Esophagus squamous epithelium (tissue), 4 donors: ENCODE measurements at regions not wholly inside any gene's neighbourhood (a gene's known extent, or its start where the extent isn't known, plus 50 kb on each side); places are given as distances from the start of the nearest gene placed in this dataset.

ENCODE experiments used
- POLR2A ChIP-seq, 4 donors: fragments of 450-650 bp; IDR thresholded peaks; one replicate each; pipeline ENCODE4 v1.6.1; 2017; ENCODE audit warnings: antibody characterized with exemption in 4 of 4, mild to moderate bottlenecking in 4 of 4, moderate library complexity in 3 of 4
- TF ChIP-seq, protein P1 (sequence below), 6 experiments: fragments of 450-650 bp in 4 of 6; fragments of 200-600 bp in 2 of 6; sonication (generic) in 2 of 6; IDR thresholded peaks; one replicate each; pipeline ENCODE4 v1.5.1; 2016 to 2019; ENCODE audit warnings: antibody characterized with exemption in 6 of 6, mild to moderate bottlenecking in 4 of 6, moderate library complexity in 4 of 6

DNA sequence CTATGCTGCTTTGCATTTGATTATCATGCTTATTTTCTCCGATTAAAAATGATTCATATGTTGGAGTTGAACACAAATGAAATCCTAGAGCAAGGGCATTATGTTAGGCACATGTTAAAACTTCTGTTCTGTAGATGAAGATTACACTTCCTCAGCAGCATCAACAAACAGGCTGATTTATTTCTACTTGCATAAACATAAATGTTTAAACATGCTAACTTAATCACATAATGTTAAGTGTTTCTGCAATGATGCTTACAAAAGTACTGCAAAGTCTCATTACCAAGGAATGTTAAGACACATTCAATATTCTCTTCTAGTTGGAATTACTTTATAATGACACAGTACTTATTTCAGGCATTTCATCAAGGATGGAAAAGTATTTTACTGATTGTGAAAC is 770.8 kb downstream of the ANKRD7 start:
- TF ChIP-seq, protein P1, sequence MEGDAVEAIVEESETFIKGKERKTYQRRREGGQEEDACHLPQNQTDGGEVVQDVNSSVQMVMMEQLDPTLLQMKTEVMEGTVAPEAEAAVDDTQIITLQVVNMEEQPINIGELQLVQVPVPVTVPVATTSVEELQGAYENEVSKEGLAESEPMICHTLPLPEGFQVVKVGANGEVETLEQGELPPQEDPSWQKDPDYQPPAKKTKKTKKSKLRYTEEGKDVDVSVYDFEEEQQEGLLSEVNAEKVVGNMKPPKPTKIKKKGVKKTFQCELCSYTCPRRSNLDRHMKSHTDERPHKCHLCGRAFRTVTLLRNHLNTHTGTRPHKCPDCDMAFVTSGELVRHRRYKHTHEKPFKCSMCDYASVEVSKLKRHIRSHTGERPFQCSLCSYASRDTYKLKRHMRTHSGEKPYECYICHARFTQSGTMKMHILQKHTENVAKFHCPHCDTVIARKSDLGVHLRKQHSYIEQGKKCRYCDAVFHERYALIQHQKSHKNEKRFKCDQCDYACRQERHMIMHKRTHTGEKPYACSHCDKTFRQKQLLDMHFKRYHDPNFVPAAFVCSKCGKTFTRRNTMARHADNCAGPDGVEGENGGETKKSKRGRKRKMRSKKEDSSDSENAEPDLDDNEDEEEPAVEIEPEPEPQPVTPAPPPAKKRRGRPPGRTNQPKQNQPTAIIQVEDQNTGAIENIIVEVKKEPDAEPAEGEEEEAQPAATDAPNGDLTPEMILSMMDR (IDR thresholded peaks at IDR 0.05), result no peak
- no peak for TF ChIP-seq POLR2A (IDR thresholded peaks at IDR 0.05)
